ENCODE measurements at regions not wholly inside any gene's neighbourhood (a gene's known extent, or its start where the extent isn't known, plus 50 kb on each side); places are given as distances from the start of the nearest gene placed in this dataset.

- Mint-ChIP-seq H3K4me3 (no peak overlapping the region), H3K27me3 (ENCODE audit: low read depth) (no peaks in the 10 kb centered on the region)
Measured at GRCh38 chr14:79920180-79920692, 291.1 kb downstream of the DIO2 start.

More at GRCh38 chr14:79920180-79920692, 291.1 kb downstream of the DIO2 start:
- no peak overlapping the region for H3K27ac Mint-ChIP-seq (ENCODE audit: unreplicated experiment)
- H3K4me1 Mint-ChIP-seq: no peaks in the 10 kb centered on the region
- no peaks in the 10 kb centered on the region for H3K36me3 Mint-ChIP-seq (ENCODE audit: low read depth)
- TF ChIP-seq CTCF (conservative IDR thresholded peaks at IDR 0.05): no peak
- peaks cover 5% of the 10 kb centered on the region for H3K9me3 Mint-ChIP-seq
- DNase-seq (ENCODE audit: low read depth, low spot score): no peak

All from neural crest cell (in vitro differentiated cells).